ENCODE measurements at regions not wholly inside any gene's neighbourhood (a gene's known extent, or its start where the extent isn't known, plus 50 kb on each side); places are given as distances from the start of the nearest gene placed in this dataset.

- Mint-ChIP-seq H3K27me3 (no peaks in the 10 kb centered on the region), H3K36me3 (ENCODE audit: low read depth) (no peaks in the 10 kb centered on the region), H3K27ac (no peak overlapping the region), H3K4me1 (ENCODE audit: low read depth) (no peaks in the 10 kb centered on the region), H3K9me3 (peaks cover 2% of the 10 kb centered on the region), H3K4me3 (no peak overlapping the region)
- CTCF ChIA-PET: no interaction called here
- no peak for DNase-seq
- no peak for ATAC-seq (ENCODE audit: poor library complexity)
- intact Hi-C loops (cut with DNase I, micrococcal nuclease): no loop called here
- no peaks in the 10 kb centered on the region for H3K4me1 ChIP-seq (ENCODE audit: insufficient read depth, low read length)
- POLR2A ChIA-PET: no interaction called here
- no peaks in the 10 kb centered on the region for H3K27me3 ChIP-seq (ENCODE audit: control insufficient read depth in 1 of 2, insufficient read depth in 2 of 2, low read length in 2 of 2)
- no peak overlapping the region for H3K27ac ChIP-seq (ENCODE audit: low read depth in 1 of 2, low read length in 2 of 2)
- no peak for TF ChIP-seq CTCF (IDR thresholded peaks at IDR 0.05)
- no peak overlapping the region for H3K4me3 ChIP-seq (ENCODE audit: low read length)
- peaks cover 0 to 7% of the 10 kb centered on the region in 2 experiments for H3K9me3 ChIP-seq (ENCODE audit: control insufficient read depth in 1 of 2, insufficient read depth in 1 of 2, low read length in 2 of 2)
- H3K36me3 ChIP-seq (ENCODE audit: insufficient read depth, low read length): no peaks in the 10 kb centered on the region
These were observed 185.1 kb downstream of the INHBA start for GRCh38 chr7:41517771-41518170.

DNA sequence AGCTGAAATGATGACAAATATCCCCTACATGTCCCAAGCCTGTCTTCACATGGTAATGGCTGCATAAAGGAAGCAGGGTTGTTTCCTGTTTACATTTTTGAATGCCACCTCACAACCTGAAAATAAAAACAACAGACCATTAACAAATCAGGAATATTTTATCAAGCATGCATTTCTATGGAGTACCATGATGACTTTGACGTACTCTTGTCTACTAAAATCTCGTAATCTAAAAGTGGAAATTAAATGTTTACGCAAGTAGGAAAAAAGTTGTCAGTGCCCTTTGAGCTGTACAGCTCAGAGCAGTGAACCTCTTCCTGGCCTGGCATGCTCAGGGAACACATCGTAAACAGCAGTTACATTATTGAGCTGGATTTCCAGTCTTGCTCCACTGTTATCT, 194.1 kb downstream of the INHBA start:
- no peak overlapping the region for H3K27ac ChIP-seq (ENCODE audit: low read depth in 1 of 2, low read length in 2 of 2)
- no peaks in the 10 kb centered on the region for H3K27me3 ChIP-seq (ENCODE audit: control insufficient read depth in 1 of 2, insufficient read depth in 2 of 2, low read length in 2 of 2)
- TF ChIP-seq CTCF (IDR thresholded peaks at IDR 0.05): no peak
- intact Hi-C loops (cut with DNase I, micrococcal nuclease): no loop called here
- H3K9me3 ChIP-seq (ENCODE audit: control insufficient read depth in 1 of 2, insufficient read depth in 1 of 2, low read length in 2 of 2): peaks cover 0 to 3% of the 10 kb centered on the region in 2 experiments
- POLR2A ChIA-PET: no interaction called here
- H3K27me3 Mint-ChIP-seq: no peaks in the 10 kb centered on the region
- ATAC-seq (ENCODE audit: poor library complexity) (no peak), DNase-seq (no peak)
- H3K9me3 Mint-ChIP-seq: peaks cover 5% of the 10 kb centered on the region
- no peak overlapping the region for H3K27ac Mint-ChIP-seq
- H3K36me3 Mint-ChIP-seq (ENCODE audit: low read depth): no peaks in the 10 kb centered on the region
- no peaks in the 10 kb centered on the region for H3K36me3 ChIP-seq (ENCODE audit: insufficient read depth, low read length)
- no peak overlapping the region for H3K4me3 Mint-ChIP-seq
- H3K4me3 ChIP-seq (ENCODE audit: low read length): no peak overlapping the region
- CTCF ChIA-PET: no interaction called here
- H3K4me1 ChIP-seq (ENCODE audit: insufficient read depth, low read length): no peaks in the 10 kb centered on the region
- H3K4me1 Mint-ChIP-seq (ENCODE audit: low read depth): no peaks in the 10 kb centered on the region

GRCh38 chr7:41507686-41508268, 195.1 kb downstream of the INHBA start:
- no peaks in the 10 kb centered on the region for H3K27me3 Mint-ChIP-seq

More at GRCh38 chr7:41507686-41508268, 195.1 kb downstream of the INHBA start:
- H3K27ac ChIP-seq (ENCODE audit: low read depth in 1 of 2, low read length in 2 of 2): no peak overlapping the region
- no peak overlapping the region for H3K4me3 Mint-ChIP-seq
- H3K4me3 ChIP-seq (ENCODE audit: low read length): no peak overlapping the region
- peaks cover 5% of the 10 kb centered on the region for H3K9me3 Mint-ChIP-seq
- ChIA-PET POLR2A (interaction anchor here (0.6 kb wide), 1 partner anchor 258 kb away, joined by 5 read pairs; no protein-coding TSS in a partner anchor), CTCF (no interaction called here)
- H3K4me1 Mint-ChIP-seq (ENCODE audit: low read depth): no peaks in the 10 kb centered on the region
- no peaks in the 10 kb centered on the region for H3K4me1 ChIP-seq (ENCODE audit: insufficient read depth, low read length)
- intact Hi-C loops (cut with DNase I, micrococcal nuclease): no loop called here
- ATAC-seq (ENCODE audit: poor library complexity) (no peak), DNase-seq (no peak)
- H3K36me3 Mint-ChIP-seq (ENCODE audit: low read depth): no peaks in the 10 kb centered on the region
- H3K9me3 ChIP-seq (ENCODE audit: control insufficient read depth in 1 of 2, insufficient read depth in 1 of 2, low read length in 2 of 2): peaks cover 0 to 3% of the 10 kb centered on the region in 2 experiments
- H3K27ac Mint-ChIP-seq: no peak overlapping the region
- no peak for TF ChIP-seq CTCF (IDR thresholded peaks at IDR 0.05)
- no peaks in the 10 kb centered on the region for H3K36me3 ChIP-seq (ENCODE audit: insufficient read depth, low read length)
- H3K27me3 ChIP-seq (ENCODE audit: control insufficient read depth in 1 of 2, insufficient read depth in 2 of 2, low read length in 2 of 2): no peaks in the 10 kb centered on the region
